IMR-90 (cell line): ENCODE measurements at regions not wholly inside any gene's neighbourhood (a gene's known extent, or its start where the extent isn't known, plus 50 kb on each side); places are given as distances from the start of the nearest gene placed in this dataset.

Experiments used
- CHD1 ChIP-seq: IDR thresholded peaks from 2 replicates; pipeline ENCODE4 v1.6.1; 2012; ENCODE audit warnings: low read depth, low read length, improper control_type of control experiment
- MAZ ChIP-seq: IDR thresholded peaks from 2 replicates; pipeline ENCODE4 v1.6.1; 2012; ENCODE audit warnings: low read depth, mild to moderate bottlenecking, low read length, improper control_type of control experiment, moderate library complexity, borderline replicate concordance
- MXI1 ChIP-seq: IDR thresholded peaks from 2 replicates; pipeline ENCODE4 v1.6.1; 2012; ENCODE audit warnings: low read depth, mild to moderate bottlenecking, low read length, moderate library complexity, borderline replicate concordance
- NFE2L2 ChIP-seq: fragments of 150-350 bp; IDR thresholded peaks from 2 replicates; pipeline ENCODE4 v1.6.1; 2016; ENCODE audit warnings: low read depth, mild to moderate bottlenecking, low read length
- POLR2A ChIP-seq: IDR thresholded peaks from 2 replicates; pipeline ENCODE4 v1.6.1; 2012; ENCODE audit warnings: mild to moderate bottlenecking, low read depth, low read length
- RAD21 ChIP-seq: IDR thresholded peaks from 2 replicates; pipeline ENCODE4 v1.6.1; 2012; ENCODE audit warnings: low read length, improper control_type of control experiment
- RFX5 ChIP-seq: IDR thresholded peaks from 2 replicates; pipeline ENCODE4 v1.8.0; 2012; ENCODE audit warnings: low read depth, mild to moderate bottlenecking, low read length, moderate library complexity
- TF ChIP-seq, protein P1 (sequence below): fragments of 150-350 bp; IDR thresholded peaks from 2 replicates; pipeline ENCODE4 v1.6.1; 2016; ENCODE audit warnings: low read depth, mild to moderate bottlenecking, low read length, moderate library complexity, borderline replicate concordance
- TF ChIP-seq, protein P2 (sequence below): conservative IDR thresholded peaks from 2 replicates; pipeline ENCODE4 v1.5.1; 2012; ENCODE audit warnings: mild to moderate bottlenecking, low read depth, low read length, improper control_type of control experiment

DNA sequence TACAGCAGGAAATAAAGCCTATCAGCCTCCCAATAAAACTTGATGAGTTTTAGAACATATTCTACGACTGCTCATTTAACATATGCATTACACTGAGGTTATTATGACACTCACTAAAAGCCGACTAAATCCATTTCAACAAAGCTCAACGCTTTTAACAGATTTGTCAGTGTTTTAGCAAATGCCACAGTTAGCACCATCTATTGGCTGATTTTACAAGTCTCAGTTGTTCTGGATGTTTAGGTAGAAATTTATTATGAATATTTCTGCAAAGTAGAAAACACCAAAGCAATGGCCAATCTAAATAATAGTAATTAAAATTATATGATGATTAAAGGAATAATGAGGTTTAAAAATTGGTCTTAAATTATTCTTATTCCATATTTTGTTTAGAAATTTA, 993.2 kb upstream of the PCDH7 start:
- TF ChIP-seq POLR2A, result no peak
- no peak for TF ChIP-seq RFX5
- TF ChIP-seq NFE2L2, result no peak
- no peak for TF ChIP-seq MAZ
- TF ChIP-seq, protein P1, sequence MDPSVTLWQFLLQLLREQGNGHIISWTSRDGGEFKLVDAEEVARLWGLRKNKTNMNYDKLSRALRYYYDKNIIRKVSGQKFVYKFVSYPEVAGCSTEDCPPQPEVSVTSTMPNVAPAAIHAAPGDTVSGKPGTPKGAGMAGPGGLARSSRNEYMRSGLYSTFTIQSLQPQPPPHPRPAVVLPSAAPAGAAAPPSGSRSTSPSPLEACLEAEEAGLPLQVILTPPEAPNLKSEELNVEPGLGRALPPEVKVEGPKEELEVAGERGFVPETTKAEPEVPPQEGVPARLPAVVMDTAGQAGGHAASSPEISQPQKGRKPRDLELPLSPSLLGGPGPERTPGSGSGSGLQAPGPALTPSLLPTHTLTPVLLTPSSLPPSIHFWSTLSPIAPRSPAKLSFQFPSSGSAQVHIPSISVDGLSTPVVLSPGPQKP, result no peak
- TF ChIP-seq, protein P2, sequence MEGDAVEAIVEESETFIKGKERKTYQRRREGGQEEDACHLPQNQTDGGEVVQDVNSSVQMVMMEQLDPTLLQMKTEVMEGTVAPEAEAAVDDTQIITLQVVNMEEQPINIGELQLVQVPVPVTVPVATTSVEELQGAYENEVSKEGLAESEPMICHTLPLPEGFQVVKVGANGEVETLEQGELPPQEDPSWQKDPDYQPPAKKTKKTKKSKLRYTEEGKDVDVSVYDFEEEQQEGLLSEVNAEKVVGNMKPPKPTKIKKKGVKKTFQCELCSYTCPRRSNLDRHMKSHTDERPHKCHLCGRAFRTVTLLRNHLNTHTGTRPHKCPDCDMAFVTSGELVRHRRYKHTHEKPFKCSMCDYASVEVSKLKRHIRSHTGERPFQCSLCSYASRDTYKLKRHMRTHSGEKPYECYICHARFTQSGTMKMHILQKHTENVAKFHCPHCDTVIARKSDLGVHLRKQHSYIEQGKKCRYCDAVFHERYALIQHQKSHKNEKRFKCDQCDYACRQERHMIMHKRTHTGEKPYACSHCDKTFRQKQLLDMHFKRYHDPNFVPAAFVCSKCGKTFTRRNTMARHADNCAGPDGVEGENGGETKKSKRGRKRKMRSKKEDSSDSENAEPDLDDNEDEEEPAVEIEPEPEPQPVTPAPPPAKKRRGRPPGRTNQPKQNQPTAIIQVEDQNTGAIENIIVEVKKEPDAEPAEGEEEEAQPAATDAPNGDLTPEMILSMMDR, result no peak
- TF ChIP-seq CHD1, result no peak
- TF ChIP-seq RAD21, result no peak
- no peak for TF ChIP-seq MXI1
